ENCODE measurements at regions not wholly inside any gene's neighbourhood (a gene's known extent, or its start where the extent isn't known, plus 50 kb on each side); places are given as distances from the start of the nearest gene placed in this dataset.

- TF ChIP-seq CTCF (conservative IDR thresholded peaks at IDR 0.05), result no peak
- H3K4me3 Mint-ChIP-seq, result peak overlapping the region; percentile 57
Measured at GRCh38 chr7:1323178-1324027, 90.7 kb downstream of the UNCX start.

GRCh38 chr7:1324028-1324900 lies 91.6 kb downstream of the UNCX start:
- no peak for DNase-seq (ENCODE audit: extremely low spot score, unreplicated experiment)

More at GRCh38 chr7:1323178-1324027, 90.7 kb downstream of the UNCX start:
- peaks cover 7% of the 10 kb centered on the region for H3K27me3 Mint-ChIP-seq
- H3K27ac Mint-ChIP-seq, result no peak overlapping the region
- H3K9me3 Mint-ChIP-seq, result no peaks in the 10 kb centered on the region
- H3K4me1 Mint-ChIP-seq (ENCODE audit: unreplicated experiment), result peaks cover 4% of the 10 kb centered on the region
- DNase-seq (ENCODE audit: extremely low spot score, unreplicated experiment), result peak; percentile 71
- no peaks in the 10 kb centered on the region for H3K36me3 Mint-ChIP-seq

GRCh38 chr7:1325246-1325645 lies 92.6 kb downstream of the UNCX start:
- Mint-ChIP-seq H3K36me3 (no peaks in the 10 kb centered on the region), H3K27me3 (peaks cover 6% of the 10 kb centered on the region), H3K9me3 (no peaks in the 10 kb centered on the region), H3K27ac (no peak overlapping the region), H3K4me1 (ENCODE audit: unreplicated experiment) (peaks cover 7% of the 10 kb centered on the region), H3K4me3 (no peak overlapping the region)
- no peak for DNase-seq (ENCODE audit: extremely low spot score, unreplicated experiment)
- TF ChIP-seq CTCF (conservative IDR thresholded peaks at IDR 0.05), result no peak

More at GRCh38 chr7:1324028-1324900, 91.6 kb downstream of the UNCX start:
- Mint-ChIP-seq H3K27ac (no peak overlapping the region), H3K27me3 (peaks cover 6% of the 10 kb centered on the region), H3K36me3 (no peaks in the 10 kb centered on the region), H3K4me1 (ENCODE audit: unreplicated experiment) (peaks cover 4% of the 10 kb centered on the region), H3K9me3 (no peaks in the 10 kb centered on the region), H3K4me3 (no peak overlapping the region)
- no peak for TF ChIP-seq CTCF (conservative IDR thresholded peaks at IDR 0.05)

GRCh38 chr7:1325646-1326510 lies 93.2 kb downstream of the UNCX start:
- Mint-ChIP-seq H3K9me3 (no peaks in the 10 kb centered on the region), H3K4me1 (ENCODE audit: unreplicated experiment) (peaks cover 7% of the 10 kb centered on the region), H3K4me3 (no peak overlapping the region), H3K27me3 (peaks cover 6% of the 10 kb centered on the region), H3K36me3 (no peaks in the 10 kb centered on the region), H3K27ac (no peak overlapping the region)
- no peak for TF ChIP-seq CTCF (conservative IDR thresholded peaks at IDR 0.05)
- DNase-seq (ENCODE audit: extremely low spot score, unreplicated experiment), result no peak

- no peaks in the 10 kb centered on the region for H3K36me3 Mint-ChIP-seq
- DNase-seq (ENCODE audit: extremely low spot score, unreplicated experiment), result no peak
- H3K9me3 Mint-ChIP-seq, result no peaks in the 10 kb centered on the region
- H3K4me1 Mint-ChIP-seq (ENCODE audit: unreplicated experiment), result peaks cover 7% of the 10 kb centered on the region
- no peak for TF ChIP-seq CTCF (conservative IDR thresholded peaks at IDR 0.05)
- peaks cover 6% of the 10 kb centered on the region for H3K27me3 Mint-ChIP-seq
- no peak overlapping the region for H3K27ac Mint-ChIP-seq
- no peak overlapping the region for H3K4me3 Mint-ChIP-seq
Measured at GRCh38 chr7:1326511-1326785, 93.8 kb downstream of the UNCX start.

Measured in type B pancreatic cell (in vitro differentiated cells).